ENCODE measurements at regions not wholly inside any gene's neighbourhood (a gene's known extent, or its start where the extent isn't known, plus 50 kb on each side); places are given as distances from the start of the nearest gene placed in this dataset.

DNA sequence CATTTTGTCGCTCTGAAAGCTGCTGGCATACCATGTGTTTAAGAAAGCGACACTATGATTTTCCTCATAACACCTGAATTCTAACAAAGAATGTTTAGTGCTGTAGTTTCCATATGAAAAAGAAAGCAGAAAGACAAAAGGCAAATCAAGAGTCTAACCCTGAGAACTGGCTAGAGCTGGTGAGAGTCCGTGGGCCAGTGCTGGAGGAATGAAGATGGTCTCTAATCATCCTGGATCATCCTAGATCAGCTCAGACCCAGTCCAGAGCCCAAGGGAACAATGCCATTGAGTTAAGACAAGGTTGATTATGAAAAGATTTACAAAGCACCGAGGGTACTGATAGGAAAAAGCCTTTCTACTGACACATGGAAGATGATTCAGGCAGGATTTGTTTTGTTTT is 73.0 kb upstream of the MYLIP start:
- intact Hi-C loops (cut with DNase I), result no loop called here
- Histone ChIP-seq H3K27ac (no peak overlapping the region), H3K4me3 (no peak overlapping the region), H3K4me1 (ENCODE audit: insufficient read depth) (no peaks in the 10 kb centered on the region), H3K36me3 (no peaks in the 10 kb centered on the region), H3K9me3 (no peaks in the 10 kb centered on the region), H3K27me3 (no peaks in the 10 kb centered on the region)
- TF ChIP-seq, protein P1, sequence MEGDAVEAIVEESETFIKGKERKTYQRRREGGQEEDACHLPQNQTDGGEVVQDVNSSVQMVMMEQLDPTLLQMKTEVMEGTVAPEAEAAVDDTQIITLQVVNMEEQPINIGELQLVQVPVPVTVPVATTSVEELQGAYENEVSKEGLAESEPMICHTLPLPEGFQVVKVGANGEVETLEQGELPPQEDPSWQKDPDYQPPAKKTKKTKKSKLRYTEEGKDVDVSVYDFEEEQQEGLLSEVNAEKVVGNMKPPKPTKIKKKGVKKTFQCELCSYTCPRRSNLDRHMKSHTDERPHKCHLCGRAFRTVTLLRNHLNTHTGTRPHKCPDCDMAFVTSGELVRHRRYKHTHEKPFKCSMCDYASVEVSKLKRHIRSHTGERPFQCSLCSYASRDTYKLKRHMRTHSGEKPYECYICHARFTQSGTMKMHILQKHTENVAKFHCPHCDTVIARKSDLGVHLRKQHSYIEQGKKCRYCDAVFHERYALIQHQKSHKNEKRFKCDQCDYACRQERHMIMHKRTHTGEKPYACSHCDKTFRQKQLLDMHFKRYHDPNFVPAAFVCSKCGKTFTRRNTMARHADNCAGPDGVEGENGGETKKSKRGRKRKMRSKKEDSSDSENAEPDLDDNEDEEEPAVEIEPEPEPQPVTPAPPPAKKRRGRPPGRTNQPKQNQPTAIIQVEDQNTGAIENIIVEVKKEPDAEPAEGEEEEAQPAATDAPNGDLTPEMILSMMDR (IDR thresholded peaks at IDR 0.05), result no peak
- TF ChIP-seq EP300 (IDR thresholded peaks at IDR 0.05) (no peak), POLR2A (IDR thresholded peaks at IDR 0.05) (no peak)
- WGBS, 3 donors, result 60 to 75% (median 68%) methylated on average over 4 of the region's 4 CpGs
- no peak for DNase-seq

DNA sequence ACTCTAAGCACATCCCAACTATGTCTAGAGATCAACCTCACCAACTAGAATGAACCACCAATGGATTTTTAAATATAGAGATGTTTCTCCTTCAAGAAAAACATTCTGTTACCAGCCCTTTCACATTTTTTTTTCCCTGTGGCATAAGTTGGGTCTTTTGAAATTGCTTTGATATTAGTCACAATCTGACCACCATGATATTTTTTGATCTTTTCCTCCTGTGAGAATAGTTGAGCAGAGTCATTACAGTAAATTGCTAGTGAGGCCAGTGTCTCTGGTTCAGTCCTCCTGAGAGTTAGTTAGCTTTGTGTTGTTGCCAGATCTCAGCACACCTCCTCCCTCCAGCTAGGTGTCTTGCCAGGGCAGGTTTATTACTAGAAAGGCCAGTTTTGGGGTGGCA is 79.7 kb upstream of the MYLIP start:
- H3K27ac ChIP-seq, result no peak overlapping the region
- no peak overlapping the region for H3K4me3 ChIP-seq
- TF ChIP-seq, protein P1 (IDR thresholded peaks at IDR 0.05), result no peak
- TF ChIP-seq POLR2A (IDR thresholded peaks at IDR 0.05), result no peak
- no peak for TF ChIP-seq EP300 (IDR thresholded peaks at IDR 0.05)

DNA sequence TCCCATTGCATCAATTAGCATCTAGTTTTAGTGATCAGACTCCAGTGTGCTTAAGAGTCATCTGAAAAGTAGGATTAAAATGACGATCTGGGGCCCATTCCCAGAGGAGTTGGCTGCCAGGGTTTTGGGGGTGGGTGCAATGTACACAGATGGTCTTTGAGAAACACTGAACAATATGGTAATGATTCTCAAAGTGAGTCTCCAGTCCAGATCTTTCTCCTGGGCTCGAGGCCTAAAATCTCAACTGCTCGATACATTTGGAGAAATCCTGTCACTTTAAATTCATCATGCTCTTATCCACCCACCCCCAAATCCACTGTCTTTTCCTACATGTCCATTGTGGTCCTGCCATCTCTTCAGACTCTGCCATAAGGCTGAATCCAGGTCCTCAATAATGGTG is 80.7 kb upstream of the MYLIP start:
- H3K4me1 ChIP-seq (ENCODE audit: insufficient read depth), result no peaks in the 10 kb centered on the region
- H3K27me3 ChIP-seq, result no peaks in the 10 kb centered on the region
- 93 to 95% (median 94%) methylated on average over 3 of the region's 3 CpGs for WGBS, 3 donors
- intact Hi-C loops (cut with DNase I), result no loop called here
- H3K36me3 ChIP-seq, result no peaks in the 10 kb centered on the region
- H3K9me3 ChIP-seq, result no peaks in the 10 kb centered on the region
- DNase-seq, result no peak
- H3K4me3 ChIP-seq, result no peak overlapping the region
- no peak overlapping the region for H3K27ac ChIP-seq
- TF ChIP-seq EP300 (IDR thresholded peaks at IDR 0.05) (no peak), POLR2A (IDR thresholded peaks at IDR 0.05) (no peak)
- TF ChIP-seq, protein P1 (IDR thresholded peaks at IDR 0.05), result no peak

More for the DNA sequence above, 79.7 kb upstream of the MYLIP start:
- Histone ChIP-seq H3K9me3 (no peaks in the 10 kb centered on the region), H3K27me3 (no peaks in the 10 kb centered on the region), H3K36me3 (no peaks in the 10 kb centered on the region), H3K4me1 (ENCODE audit: insufficient read depth) (no peaks in the 10 kb centered on the region)
- DNase-seq, result no peak
- intact Hi-C loops (cut with DNase I), result no loop called here

DNA sequence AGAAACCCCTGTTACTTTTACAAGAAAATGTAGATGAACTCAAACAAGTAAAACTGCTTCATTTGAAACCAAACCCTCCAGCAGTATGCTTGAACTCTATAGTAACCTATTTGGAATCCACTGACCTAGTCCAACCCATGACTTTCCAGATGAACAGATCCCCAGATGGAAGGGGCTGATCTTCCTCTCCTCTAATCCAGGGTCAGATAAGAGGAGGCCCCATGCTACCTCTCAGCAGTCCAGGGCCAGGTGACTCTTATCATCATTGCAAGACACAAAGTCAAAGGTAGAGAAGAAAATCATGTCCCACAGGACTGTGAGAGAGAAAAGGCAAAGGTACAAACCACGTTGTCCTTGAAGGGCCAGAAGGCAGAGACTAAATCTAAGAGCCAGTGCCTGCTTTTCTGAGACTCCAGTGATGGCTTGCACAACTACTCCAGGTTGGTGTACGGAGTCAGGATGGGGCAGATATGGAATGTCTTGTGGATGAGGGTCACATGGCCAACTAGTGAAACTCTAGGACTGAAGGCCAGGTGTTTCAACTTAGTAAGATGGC is 81.4 kb upstream of the MYLIP start:
- no peaks in the 10 kb centered on the region for H3K4me1 ChIP-seq (ENCODE audit: insufficient read depth)
- intact Hi-C loops (cut with DNase I), result no loop called here
- H3K9me3 ChIP-seq, result no peaks in the 10 kb centered on the region
- DNase-seq, result no peak
- WGBS, 3 donors, result 62 to 96% (median 83%) methylated on average over 2 of the region's 2 CpGs
- H3K27me3 ChIP-seq, result no peaks in the 10 kb centered on the region
- H3K4me3 ChIP-seq, result no peak overlapping the region
- no peaks in the 10 kb centered on the region for H3K36me3 ChIP-seq
- no peak overlapping the region for H3K27ac ChIP-seq
- no peak for TF ChIP-seq POLR2A (IDR thresholded peaks at IDR 0.05)
- TF ChIP-seq, protein P1 (IDR thresholded peaks at IDR 0.05), result no peak
- no peak for TF ChIP-seq EP300 (IDR thresholded peaks at IDR 0.05)

Measured in ovary (tissue), 7 donors.